GM21786 (cell line): ENCODE measurements at regions not wholly inside any gene's neighbourhood (a gene's known extent, or its start where the extent isn't known, plus 50 kb on each side); places are given as distances from the start of the nearest gene placed in this dataset.
"Not testable (repeated sequence)": the region's sequence is repeated elsewhere in the genome, so short reads cannot be mapped to it uniquely, and the experiment has no call there.

Source experiments
- ATAC-seq: cut with Tn5 transposase; IDR thresholded peaks from one replicate; pipeline ENCODE4 v1.9.1; 2021; ENCODE audit not compliant: unreplicated experiment

DNA sequence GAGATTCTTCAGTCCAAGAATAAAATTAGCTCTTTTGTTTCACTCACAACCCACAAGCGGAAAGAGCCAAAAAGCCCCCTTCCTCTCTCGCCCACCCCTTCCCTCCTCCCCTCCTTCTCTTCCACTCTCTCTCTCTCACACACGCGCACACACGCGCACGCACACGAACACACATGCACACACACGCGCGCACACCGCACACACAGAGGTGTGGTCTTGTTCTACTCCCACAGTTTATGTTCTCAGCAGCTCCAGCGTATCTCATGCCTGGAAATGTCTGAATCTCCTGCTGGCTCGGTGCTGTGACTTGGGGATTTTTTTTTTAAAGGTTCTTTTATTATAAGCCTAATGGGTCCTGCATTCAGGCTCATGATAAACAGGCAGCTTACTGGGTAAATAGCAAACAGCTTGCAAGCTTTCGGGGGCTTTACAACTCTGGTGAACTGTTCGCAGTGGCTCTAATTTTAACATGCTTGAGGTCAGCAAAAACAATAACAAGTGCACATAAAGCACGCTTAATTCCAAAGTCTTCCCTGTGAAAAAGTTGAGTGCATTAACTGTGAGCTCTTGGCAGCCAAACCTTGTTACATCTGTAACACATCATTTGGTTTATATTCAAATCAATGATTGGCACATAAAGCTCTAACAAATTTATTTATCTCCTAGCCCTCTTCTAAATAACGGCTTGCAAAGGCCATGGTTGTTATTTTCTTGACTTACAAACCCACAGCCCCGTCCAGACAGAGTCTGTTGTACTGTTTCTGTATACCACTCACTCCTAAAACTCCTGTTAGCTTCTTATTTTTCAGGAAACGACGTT lies 424.1 kb upstream of the MGMT start:
- ATAC-seq, result no peak

DNA sequence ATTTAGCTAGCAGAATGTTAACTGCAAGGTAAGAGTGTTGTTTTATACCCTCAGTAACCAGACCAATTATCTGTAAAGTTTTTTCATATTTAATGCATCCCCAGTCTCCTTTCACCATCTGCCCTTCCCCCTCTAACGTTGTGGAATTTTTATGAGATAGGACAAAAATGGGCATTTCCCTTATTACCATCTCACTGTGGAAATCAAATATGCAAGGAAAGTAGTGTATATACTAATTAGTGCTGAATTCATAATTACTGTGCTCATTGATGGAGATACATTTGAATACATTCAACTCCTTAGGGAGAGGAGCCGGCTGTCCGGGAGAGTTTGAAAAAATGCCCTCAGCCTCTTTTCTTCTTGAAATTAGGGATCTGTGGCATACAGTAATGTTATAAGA lies 423.4 kb upstream of the MGMT start:
- no peak for ATAC-seq

DNA sequence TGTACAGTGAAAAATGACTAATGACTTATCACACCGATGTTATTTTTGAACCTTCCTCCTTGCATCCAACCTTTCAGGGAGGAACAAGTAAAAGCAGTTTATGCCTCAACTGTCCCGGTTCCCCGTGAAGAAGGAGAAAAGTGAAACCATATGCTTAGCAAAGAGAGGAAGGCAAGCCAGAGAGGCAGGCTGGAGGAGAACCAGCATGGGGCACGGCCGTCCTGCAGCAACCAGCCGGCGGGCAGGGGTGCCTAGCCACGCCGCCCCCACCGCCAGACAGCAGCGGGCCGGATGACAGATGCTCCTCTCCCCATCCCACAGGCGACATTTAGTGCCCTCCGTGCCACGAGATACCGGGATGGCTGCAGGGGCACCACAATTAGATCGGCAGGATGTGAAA lies 421.4 kb upstream of the MGMT start:
- no peak for ATAC-seq

DNA sequence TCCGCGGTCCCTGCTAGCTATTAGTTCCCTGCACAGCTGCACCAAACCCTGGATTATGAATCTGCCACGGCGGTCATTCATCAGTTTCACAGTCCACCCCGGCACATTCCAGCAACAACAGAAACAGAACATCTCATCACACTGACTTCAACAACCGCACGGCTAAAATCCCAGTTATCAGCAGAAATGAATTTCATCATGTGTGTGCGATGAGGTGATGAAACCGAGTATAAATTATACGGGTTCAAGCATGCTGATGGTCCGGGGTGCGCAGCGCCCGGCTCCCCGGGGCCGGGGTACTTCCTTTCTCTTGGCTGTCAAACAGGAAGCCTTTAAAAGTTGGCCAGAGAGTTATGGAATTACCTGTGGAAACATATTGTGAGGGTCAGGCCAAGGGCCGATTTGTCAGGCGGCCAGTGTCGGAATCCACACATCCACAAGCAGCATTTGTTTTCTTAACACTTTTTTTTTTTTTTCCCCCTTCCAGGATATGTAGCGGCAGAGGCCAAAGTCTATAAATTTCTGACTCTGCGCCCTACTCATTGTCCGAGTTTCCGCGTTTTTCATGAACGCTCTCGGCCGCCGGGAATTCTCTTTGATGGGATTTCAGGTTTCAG lies 420.9 kb upstream of the MGMT start:
- ATAC-seq, result no peak

DNA sequence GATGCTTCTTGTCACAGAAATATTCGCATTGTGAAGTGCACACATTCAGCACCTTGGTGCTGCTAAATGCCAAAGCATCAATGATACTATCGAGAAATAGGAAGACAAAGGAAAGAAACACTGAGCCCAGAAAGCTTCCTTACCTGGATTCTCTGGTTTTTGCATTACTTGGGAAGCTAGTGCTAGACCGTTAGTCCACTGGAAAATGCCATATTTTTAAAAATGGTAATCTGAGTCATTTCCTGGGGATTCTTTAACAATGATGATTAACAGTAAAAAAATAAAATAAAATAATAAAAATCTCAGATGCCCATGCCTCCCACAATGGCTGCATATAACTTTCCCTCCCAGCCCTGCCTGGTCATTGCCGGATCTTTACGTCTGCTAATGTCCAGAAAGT lies 420.1 kb upstream of the MGMT start:
- no peak for ATAC-seq

DNA sequence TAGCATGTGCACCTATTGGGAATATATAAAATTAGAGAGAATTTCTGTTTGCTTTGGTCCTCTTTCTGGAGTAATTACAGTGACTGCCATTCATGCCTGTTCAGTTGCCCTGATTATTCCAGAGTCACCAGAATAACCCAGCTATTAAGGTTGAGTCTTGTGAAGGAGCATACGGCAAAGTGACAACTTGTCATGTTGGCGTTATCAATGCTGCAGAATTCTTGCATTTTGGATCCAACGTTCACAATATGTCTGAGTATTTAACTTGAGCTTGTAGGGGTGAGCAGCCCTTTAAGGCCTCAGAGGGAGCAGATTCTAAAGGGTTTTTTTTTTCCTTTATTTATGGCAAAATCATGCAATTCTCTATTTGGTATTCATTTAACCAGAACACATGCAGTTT lies 419.4 kb upstream of the MGMT start:
- ATAC-seq, result no peak

DNA sequence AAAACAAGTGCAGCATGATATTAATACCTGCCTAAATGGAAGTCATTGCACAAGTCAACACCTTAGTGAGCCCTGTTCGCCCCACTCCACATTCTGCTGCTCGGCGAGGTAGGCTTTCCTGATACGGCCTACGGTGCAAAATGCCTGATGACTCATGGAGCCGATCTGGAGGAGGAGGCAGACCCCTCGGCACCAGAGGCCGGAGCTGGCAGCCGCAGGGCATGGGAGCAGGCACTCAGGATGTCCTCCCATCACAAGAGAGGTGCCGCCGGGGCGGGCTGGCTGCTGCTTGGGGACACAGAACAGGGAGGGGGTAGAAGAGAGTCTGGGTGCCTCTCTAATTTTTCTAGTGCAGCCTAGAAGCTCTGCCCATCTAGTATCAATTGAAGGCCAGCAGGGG lies 418.5 kb upstream of the MGMT start:
- ATAC-seq, result no peak

DNA sequence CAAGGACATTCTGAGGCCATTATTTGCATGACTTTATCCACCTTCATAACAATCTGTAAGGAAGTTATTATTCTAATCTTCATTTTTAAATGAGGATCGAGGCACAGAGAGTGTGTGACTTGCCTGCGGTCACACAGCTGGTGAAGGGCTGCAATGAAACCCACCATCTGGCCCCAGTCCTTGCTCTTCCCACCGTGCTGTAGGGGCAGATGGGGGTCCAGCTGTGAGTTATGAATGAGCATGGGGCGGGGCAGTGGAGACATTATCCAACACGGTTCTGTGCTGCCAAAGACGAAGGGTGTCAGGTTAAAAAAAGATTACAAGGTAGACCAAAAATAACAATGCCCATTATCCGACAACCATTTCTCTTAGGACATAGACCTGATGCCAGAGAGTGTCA lies 417.5 kb upstream of the MGMT start:
- no peak for ATAC-seq

DNA sequence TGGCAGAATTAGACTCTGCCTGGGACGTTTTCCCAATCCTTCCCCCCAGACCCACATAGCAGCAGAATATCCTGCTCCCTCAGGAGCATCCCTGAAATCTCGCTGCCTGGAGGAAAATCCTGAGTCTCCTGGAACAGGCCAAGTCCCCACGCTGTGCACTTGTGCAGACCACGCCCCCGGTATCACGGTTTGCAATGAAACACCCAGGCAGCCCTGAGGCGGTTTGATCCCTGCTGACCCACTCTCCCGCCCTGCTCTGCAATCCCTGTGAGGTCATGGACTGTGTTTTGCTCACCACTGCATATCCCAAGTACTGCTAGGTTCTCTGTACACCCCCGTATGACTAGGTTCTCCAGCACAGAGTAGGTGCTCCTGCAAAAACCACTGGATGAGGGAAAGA lies 411.8 kb upstream of the MGMT start:
- ATAC-seq, result no peak

DNA sequence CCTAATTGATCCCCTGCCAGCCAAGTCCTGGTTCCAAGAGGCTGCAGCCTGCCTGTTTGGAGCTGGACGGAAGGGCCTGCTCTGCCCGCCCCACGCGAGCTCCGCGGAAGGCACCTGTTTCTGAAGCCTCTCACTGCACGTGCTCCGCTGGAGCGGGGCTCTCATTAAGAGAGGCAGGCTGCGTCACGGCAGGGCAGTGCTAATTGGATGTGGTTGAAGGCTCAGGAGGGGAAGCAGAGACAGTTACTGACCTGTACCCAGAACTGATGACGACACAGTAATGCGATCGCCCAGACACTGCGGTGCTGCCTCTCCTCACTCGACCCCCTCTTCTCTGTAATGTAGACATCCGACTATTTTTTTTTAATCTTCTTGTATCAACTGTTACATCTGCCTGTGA lies 411.1 kb upstream of the MGMT start:
- ATAC-seq, result no peak

DNA sequence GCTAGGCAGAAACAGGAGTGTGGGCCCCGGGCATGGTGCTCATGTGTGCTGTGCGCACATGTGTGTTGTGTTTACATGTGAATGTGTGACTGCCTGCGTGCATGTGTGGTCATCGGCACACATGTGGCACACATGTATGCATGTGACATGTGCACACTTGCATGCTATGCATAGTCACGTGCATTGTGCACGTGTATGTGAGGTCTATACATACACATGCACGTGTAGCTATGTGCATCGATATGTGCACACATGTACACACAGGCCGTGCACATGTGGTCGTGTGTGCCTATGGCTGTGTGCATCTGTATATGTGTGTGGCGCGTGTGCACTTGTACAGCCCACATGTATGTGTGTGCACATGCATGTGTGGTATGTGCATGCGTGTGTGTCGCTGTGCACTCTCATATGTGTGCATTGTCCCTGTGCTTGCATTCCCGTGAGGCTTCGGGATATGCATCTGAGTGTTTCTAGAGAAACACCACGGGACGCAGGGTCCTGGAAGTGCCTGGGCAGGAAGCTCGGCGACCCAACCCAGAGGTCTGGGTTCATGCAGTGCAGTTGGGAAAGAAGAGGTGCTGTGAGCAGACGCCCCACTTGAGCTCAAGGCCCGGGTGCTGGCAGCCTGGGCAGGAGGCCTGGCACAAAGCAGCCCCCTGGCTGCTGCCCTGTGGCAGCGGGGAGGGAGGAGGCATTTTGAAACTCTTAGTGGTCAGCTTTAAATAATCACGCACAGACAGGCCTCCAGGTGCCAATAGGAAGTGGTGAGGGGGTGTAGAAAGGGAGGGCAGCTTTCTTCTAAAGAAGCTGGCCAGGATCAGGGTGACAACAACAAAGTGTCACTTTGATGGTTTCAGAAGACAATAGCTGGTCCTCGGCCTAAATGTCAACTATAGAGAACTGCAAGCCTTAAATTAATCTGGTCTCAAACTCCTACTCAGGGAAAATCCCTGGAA lies 410.0 kb upstream of the MGMT start:
- ATAC-seq, result peak; percentile 6

DNA sequence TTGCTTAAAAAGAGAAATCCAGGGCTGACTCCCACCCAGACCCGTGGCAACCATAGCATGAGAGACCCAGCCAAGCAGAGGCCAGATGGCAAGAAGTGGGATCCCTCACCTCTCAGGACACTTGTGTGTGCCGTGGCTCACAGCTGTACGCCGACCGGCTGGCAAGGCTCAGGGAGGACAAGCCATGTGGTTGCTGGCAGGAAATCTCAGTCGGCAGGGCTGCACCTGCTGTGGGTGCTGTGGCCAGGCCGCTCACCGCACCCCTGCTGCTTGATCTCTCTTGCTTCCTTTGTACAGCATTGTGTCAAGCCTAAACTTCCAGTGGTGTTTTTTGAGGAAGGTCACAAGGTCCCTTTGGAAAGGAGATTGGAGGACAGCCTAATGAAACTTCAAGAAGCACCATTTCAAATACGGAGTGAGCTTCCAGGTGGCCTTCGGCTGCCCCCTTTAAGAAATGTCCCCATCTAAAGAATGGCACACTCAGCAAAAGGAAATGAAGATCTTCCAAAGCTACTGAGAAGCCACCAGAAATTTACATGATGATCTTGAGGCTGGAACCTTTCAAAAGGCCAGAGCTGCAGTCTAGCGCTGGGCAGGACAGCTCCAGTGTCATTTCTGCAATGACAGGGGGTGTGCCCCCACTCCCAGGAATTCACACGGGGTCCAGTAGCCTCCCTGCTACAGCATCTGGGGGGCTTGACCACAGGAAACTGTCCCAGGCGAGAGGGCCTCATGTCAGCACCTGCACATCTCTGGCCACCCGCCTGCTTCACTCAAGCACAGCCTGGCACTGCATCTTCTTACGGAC lies 409.0 kb upstream of the MGMT start:
- peak; percentile 97 for ATAC-seq

DNA sequence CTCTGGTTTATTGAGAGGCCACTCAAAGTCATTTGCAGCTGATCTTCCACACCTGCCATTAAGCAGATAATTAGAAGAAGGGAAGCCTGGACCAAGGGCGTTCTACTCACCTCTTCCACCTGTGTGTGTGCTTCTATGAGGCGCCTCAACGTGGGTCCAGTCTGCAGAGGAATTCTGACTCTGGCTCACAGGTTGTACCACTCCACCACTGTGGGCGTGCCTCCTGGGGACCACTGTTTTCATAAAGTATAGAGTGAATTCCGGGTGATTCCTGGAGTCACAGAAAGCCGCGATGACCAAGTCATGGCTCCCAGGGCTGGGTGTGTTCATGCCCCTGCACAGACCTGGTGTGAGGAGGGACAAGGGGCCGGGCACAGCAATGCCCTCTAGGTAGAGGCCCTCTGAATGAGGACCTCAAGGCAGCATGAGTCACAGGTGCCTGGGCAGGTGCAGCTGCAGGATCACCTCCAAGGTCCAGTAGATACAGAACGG lies 408.3 kb upstream of the MGMT start:
- ATAC-seq, result no peak

DNA sequence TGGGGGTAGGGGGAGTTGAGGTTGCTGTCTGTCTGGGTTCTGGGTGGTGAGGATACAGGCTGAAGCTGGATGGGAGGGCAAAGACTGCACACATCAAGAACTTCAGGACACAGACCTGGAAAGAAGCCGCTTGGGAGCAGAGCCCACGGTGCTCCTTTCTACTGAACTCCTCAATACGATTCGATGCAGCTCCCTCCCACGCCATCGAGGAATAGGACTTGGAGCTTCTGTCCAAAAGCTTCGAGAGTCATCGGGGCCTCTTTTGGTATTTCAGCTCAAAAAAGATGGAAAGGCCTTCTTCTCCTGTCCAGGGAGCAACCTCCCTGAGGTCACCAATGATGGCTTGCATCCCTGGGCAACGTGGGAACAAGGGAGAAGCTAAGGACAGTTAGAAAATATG lies 407.1 kb upstream of the MGMT start:
- ATAC-seq, result no peak

DNA sequence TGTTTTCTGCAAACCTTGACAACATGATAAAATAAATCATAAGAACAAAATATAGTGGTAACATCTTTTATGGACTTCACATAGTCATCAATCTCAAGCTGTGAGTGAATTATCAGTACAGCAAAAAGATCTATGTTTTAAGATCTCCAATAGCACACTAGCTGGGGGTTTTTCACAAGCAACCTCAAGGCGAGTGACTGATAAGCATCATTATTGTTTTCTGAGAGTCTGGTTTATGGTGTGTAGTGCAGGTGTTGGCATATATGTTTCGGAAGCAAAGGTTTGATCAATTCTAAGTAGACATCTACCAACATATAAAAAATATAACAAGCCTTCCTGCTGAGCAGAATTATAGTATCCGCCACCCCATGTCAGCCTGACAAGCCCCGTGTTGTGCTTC lies 403.8 kb upstream of the MGMT start:
- no peak for ATAC-seq

DNA sequence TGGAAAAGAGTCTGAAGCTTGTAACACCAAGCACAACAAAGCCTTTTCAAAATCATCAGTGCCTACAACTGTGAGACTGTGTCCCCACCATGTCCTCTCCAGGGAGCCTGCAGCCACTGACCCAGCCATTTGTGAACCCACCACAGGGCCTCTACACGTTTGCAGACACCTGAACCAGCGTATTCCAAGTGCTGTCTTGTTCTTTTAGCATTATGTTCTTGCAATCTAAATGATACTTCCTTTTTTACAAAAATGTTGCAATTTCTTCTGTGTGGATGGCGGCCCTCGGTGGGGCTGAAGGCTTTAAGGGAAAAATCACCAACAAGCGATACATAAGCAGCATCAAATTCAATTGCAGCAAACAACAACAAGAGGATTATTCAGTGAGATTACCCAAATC lies 403.2 kb upstream of the MGMT start:
- ATAC-seq, result no peak

DNA sequence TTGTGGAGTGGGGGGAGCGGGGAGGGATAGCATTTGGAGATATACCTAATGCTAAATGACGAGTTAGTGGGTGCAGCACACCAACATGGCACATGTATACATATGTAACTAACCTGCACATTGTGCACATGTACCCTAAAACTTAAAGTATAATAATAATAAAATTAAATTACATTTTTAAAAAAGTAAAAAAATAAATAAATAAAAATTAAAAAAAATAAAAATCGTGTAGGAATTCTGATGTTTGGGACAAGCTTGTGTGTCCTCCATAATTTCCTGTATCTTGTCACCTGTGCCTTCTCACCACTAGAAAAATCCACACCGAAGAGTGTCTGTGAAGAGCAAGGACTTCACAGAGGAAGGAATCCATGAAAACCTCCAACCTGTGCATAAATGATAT lies 400.5 kb upstream of the MGMT start:
- not testable (repeated sequence) for ATAC-seq

DNA sequence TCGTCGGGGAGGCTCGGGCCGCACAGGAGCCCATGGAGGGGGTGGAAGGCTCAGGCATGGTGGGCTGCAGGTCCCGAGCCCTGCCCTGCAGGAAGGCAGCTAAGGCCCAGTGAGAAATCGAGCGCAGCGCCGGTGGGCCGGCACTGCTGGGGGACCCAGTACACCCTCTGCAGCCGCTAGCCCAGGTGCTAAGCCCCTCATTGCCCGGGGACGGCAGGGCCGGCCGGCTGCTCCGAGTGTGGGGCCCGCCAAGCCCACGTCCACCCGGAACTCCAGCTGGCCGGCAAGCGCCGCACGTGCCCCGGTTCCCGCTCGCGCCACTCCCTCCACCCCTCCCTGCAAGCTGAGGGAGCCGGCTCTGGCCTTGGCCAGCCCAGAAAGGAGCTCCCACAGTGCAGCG lies 395.6 kb upstream of the MGMT start:
- not testable (repeated sequence) for ATAC-seq

DNA sequence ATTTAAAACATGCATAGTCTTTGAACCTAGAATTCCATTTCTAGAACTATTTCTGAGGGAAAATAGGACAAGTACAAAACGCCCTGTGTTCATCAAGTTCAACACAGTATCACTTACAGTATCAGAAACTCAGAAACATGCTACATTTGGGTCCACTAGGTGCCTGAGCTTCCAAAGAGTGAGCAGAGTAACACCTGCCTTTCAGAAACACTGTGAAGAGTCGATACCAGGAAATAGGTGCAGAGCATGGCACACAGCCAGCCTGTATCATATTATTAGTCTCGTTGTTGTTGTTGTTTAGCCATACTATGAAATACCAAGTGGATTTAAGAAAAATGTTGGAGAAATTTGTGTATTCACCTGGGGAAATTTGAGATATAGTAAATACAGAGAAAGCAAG lies 392.1 kb upstream of the MGMT start:
- no peak for ATAC-seq

DNA sequence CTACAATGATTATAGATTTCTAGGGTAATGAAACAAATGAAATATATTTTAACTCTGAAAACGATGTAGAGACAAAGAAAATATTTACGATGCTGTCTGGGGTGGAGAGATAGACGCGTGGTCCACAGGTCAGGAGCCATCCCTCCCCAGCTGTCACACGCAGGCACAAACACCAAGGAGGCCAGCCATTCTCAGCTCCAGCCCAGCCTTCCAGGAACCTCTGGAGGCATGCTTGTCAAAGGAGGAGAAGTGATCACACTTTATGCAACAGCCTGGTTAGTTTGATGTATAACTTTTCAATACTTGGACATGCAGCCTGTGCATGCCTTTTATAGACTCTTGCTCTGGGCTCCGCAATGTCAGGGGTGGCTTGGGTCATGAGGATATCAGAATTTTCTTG lies 391.5 kb upstream of the MGMT start:
- no peak for ATAC-seq

DNA sequence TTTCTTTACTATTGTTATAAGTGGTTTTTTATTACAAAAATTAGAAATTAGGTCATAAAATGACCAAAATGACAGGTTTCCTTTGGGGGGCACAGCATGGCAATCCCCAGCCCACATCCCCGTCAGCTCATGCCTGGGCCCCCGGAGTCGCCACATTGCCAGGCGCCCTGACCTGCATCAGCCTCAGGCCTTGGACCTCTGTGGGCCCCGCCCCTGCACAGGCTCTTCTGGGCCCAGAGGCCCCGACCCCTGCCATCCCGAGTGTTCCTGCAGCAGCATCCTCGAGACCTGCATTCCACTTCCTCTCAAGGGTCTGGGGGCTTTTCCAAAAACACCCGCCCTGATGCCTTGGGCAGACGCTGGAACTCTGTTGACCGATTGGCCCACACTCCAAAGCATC lies 391.1 kb upstream of the MGMT start:
- no peak for ATAC-seq
